Liver (tissue), 7 donors: ENCODE measurements at regions not wholly inside any gene's neighbourhood (a gene's known extent, or its start where the extent isn't known, plus 50 kb on each side); places are given as distances from the start of the nearest gene placed in this dataset.

ENCODE experiments used
- DNase-seq: peaks from one replicate; pipeline ENCODE4 v3.0.0-alpha.2; 2017; ENCODE audit warnings: low spot score
- H3K27ac ChIP-seq, 2 donors: one replicate each; pipeline ENCODE4 v1.7.0; 2013; ENCODE audit warnings: inconsistent platforms in 2 of 2, low read length in 2 of 2, control low read depth in 1 of 2, low read depth in 1 of 2, mild to moderate bottlenecking in 1 of 2
- H3K27me3 ChIP-seq, 4 donors: one replicate each; pipeline versions ENCODE4 v1.6.1 to v1.7.0; 2013; ENCODE audit warnings: low read length in 3 of 4, inconsistent platforms in 1 of 4, mild to moderate bottlenecking in 1 of 4, moderate library complexity in 1 of 4; ENCODE audit not compliant: control insufficient read depth in 4 of 4, insufficient read depth in 4 of 4
- H3K36me3 ChIP-seq, 4 donors: one replicate each; pipeline versions ENCODE4 v1.6.1 to v1.7.0; 2013; ENCODE audit warnings: low read length in 3 of 4, mild to moderate bottlenecking in 3 of 4, low read depth in 1 of 4, moderate library complexity in 1 of 4; ENCODE audit not compliant: control insufficient read depth in 4 of 4, insufficient read depth in 3 of 4
- H3K4me1 ChIP-seq, 4 donors: one replicate each; pipeline versions ENCODE4 v1.6.1 to v1.7.0; 2013; ENCODE audit warnings: low read length in 3 of 4, mild to moderate bottlenecking in 3 of 4, moderate library complexity in 1 of 4; ENCODE audit not compliant: control insufficient read depth in 4 of 4, insufficient read depth in 4 of 4
- H3K4me3 ChIP-seq, 3 donors: one replicate each; pipeline versions ENCODE4 v1.6.1 to v1.7.0; 2013; ENCODE audit warnings: low read length in 3 of 3, control low read depth in 1 of 3, low read depth in 1 of 3, mild to moderate bottlenecking in 1 of 3
- H3K9ac ChIP-seq, 2 donors: one replicate each; pipeline ENCODE4 v1.7.0; 2013; ENCODE audit warnings: low read length in 2 of 2, mild to moderate bottlenecking in 2 of 2, moderate library complexity in 2 of 2, control low read depth in 1 of 2, low read depth in 1 of 2
- H3K9me3 ChIP-seq, 4 donors: one replicate each; pipeline versions ENCODE4 v1.6.1 to v1.7.0; 2013; ENCODE audit warnings: low read length in 3 of 4; ENCODE audit not compliant: control insufficient read depth in 4 of 4
- EGR1 ChIP-seq, 2 donors: IDR thresholded peaks; 2 replicates each; pipeline ENCODE4 v1.6.1; 2016 to 2018; ENCODE audit warnings: antibody characterized with exemption in 2 of 2, low read depth in 2 of 2
- FOXA1 ChIP-seq: IDR thresholded peaks from 2 replicates; pipeline ENCODE4 v1.6.1; 2016; ENCODE audit warnings: antibody characterized with exemption
- FOXA2 ChIP-seq: IDR thresholded peaks from 2 replicates; pipeline ENCODE4 v1.6.1; 2016; ENCODE audit warnings: antibody characterized with exemption
- GABPA ChIP-seq, 2 donors: IDR thresholded peaks in 1 of 2; conservative IDR thresholded peaks in 1 of 2; 2 replicates each; pipeline ENCODE4 v1.6.1; 2016; ENCODE audit warnings: antibody characterized with exemption in 2 of 2, mild to moderate bottlenecking in 1 of 2, moderate library complexity in 1 of 2
- JUND ChIP-seq, 2 donors: IDR thresholded peaks; 2 replicates each; pipeline ENCODE4 v1.6.1; 2016; ENCODE audit warnings: antibody characterized with exemption in 2 of 2
- RAD21 ChIP-seq, 2 donors: IDR thresholded peaks; 2 replicates each; pipeline ENCODE4 v1.6.1; 2016; ENCODE audit warnings: antibody characterized with exemption in 2 of 2, mild to moderate bottlenecking in 2 of 2
- RXRA ChIP-seq, 2 donors: IDR thresholded peaks; 2 replicates each; pipeline ENCODE4 v1.6.1; 2017 to 2018; ENCODE audit warnings: antibody characterized with exemption in 2 of 2, mild to moderate bottlenecking in 1 of 2
- SP1 ChIP-seq: IDR thresholded peaks from 2 replicates; pipeline ENCODE4 v1.6.1; 2018; ENCODE audit warnings: antibody characterized with exemption, mild to moderate bottlenecking
- TAF1 ChIP-seq: conservative IDR thresholded peaks from 2 replicates; pipeline ENCODE4 v1.6.1; 2016; ENCODE audit warnings: antibody characterized with exemption, mild to moderate bottlenecking
- WGBS: extraction: QIAGEN DNeasy Blood & Tissue Kit; methylation state at CpG from one replicate; pipeline ENCODE4 v1.1.7; 2013; 5-methylcytosine and 5-hydroxymethylcytosine counted together
- TF ChIP-seq, protein P1 (sequence below): IDR thresholded peaks from 2 replicates; pipeline ENCODE4 v1.6.1; 2016; ENCODE audit warnings: antibody characterized with exemption
- TF ChIP-seq, protein P2 (sequence below): IDR thresholded peaks from 2 replicates; pipeline ENCODE4 v1.6.1; 2016; ENCODE audit warnings: antibody characterized with exemption, mild to moderate bottlenecking
- TF ChIP-seq, protein P3 (sequence below): IDR thresholded peaks from 2 replicates; pipeline ENCODE4 v1.6.1; 2016; ENCODE audit warnings: antibody characterized with exemption
- donor health status: healthy.
- donor health status: healthy.
- donor health status: healthy.
- donor health status: healthy.

DNA sequence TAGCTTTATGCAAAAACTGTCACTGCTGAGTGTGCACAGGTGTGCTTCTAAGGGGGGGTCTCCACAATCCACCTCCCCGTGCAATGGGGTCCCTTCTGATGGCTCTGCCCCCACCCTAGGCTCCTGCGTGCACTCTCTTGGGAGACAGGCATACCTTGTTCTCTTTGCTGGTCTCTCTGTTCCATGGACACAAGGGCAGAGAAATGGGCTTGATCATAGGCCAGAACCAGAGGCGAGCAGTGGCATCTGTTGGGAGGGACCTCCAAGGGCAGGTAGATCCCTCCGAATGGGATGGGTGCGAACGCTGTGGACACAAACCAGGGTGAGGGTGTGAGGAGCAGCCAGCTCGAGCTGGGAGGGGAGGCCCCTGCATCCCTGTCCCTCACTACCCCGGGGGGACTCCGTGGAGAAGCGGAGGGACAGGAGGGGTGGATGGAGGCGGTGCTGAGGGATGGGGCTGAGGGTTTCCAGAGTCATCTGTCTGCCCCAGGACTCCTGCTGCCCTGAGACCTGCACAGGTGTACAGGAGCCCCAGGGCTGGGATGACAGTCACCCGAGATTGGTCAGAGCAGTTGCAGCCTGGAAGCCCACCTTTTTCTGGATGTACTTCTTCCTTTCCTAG is 175.0 kb downstream of the KLF13 start (continued):
- TF ChIP-seq FOXA2: no peak
- no peak for TF ChIP-seq FOXA1
- TF ChIP-seq, protein P1, sequence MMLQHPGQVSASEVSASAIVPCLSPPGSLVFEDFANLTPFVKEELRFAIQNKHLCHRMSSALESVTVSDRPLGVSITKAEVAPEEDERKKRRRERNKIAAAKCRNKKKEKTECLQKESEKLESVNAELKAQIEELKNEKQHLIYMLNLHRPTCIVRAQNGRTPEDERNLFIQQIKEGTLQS: no peak
- TF ChIP-seq RAD21 (IDR thresholded peaks at IDR 0.05): no peak
- TF ChIP-seq TAF1: no peak
- TF ChIP-seq SP1: no peak

DNA sequence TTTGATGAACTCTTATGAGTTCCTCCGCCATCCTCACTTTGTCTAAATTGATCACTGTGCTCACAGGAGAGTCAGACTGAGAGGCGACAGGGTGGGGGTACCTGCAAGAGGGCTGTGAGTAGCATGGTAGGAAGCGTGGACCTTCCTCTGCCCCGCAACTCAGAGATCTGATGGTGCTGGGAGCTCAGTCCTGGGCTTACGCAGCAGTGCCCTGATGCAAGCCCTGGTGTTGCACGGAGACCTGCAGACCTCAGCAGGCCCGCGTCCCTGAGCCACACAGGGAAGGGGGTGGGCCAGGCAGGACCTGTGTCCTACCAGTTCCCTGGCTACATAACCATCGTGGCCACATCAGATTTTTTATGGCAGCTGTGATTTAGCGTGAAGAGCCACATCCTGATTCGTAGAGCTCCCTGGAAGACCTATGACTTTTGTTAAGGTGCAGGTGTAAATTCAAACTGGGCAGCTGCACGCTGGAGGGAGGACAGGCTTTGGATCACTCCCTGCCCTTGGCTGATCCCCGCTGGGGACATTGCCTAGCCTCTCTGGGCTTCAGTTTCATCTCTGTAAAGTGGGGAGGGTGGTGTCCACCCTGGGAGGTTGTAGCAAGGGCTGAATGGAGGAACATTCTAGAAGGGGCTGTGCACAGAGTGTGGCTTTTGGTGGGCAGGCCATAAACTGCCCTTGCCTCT is 176.1 kb downstream of the KLF13 start:
- Histone ChIP-seq H3K36me3 (no peaks in the 10 kb centered on the region), H3K9ac (no peak overlapping the region), H3K9me3 (no peaks in the 10 kb centered on the region), H3K4me3 (no peak overlapping the region), H3K4me1 (no peaks in the 10 kb centered on the region), H3K27ac (no peak overlapping the region), H3K27me3 (no peaks in the 10 kb centered on the region)
- 93% methylated on average over 13 of the region's 13 CpGs for WGBS
- no peak for DNase-seq
- TF ChIP-seq SP1 (no peak), RXRA (IDR thresholded peaks at IDR 0.05) (no peak)
- TF ChIP-seq, protein P2, sequence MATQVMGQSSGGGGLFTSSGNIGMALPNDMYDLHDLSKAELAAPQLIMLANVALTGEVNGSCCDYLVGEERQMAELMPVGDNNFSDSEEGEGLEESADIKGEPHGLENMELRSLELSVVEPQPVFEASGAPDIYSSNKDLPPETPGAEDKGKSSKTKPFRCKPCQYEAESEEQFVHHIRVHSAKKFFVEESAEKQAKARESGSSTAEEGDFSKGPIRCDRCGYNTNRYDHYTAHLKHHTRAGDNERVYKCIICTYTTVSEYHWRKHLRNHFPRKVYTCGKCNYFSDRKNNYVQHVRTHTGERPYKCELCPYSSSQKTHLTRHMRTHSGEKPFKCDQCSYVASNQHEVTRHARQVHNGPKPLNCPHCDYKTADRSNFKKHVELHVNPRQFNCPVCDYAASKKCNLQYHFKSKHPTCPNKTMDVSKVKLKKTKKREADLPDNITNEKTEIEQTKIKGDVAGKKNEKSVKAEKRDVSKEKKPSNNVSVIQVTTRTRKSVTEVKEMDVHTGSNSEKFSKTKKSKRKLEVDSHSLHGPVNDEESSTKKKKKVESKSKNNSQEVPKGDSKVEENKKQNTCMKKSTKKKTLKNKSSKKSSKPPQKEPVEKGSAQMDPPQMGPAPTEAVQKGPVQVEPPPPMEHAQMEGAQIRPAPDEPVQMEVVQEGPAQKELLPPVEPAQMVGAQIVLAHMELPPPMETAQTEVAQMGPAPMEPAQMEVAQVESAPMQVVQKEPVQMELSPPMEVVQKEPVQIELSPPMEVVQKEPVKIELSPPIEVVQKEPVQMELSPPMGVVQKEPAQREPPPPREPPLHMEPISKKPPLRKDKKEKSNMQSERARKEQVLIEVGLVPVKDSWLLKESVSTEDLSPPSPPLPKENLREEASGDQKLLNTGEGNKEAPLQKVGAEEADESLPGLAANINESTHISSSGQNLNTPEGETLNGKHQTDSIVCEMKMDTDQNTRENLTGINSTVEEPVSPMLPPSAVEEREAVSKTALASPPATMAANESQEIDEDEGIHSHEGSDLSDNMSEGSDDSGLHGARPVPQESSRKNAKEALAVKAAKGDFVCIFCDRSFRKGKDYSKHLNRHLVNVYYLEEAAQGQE: no peak
- TF ChIP-seq, protein P3, sequence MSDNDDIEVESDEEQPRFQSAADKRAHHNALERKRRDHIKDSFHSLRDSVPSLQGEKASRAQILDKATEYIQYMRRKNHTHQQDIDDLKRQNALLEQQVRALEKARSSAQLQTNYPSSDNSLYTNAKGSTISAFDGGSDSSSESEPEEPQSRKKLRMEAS: no peak

DNA sequence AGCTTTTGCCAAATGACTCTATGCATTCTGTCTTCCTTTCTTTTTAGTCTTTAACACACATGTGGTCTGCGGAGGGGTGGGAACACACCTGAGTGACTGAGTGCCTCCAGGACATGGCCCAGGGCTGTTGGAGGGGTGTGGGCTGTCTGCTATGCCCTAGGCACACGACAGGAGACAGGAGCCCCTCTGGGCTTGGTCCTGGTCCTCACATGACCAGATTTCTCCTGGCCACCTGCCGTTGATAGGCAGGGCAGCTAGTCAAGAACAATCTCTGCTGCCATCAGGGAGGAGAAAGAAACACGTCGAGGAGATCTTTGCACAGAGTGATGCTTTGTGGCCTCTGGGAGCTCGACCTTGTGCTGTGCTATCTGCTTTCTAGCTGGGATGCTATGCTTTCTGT is 176.6 kb downstream of the KLF13 start:
- no peak overlapping the region for H3K27ac ChIP-seq
- no peak for TF ChIP-seq RXRA (IDR thresholded peaks at IDR 0.05)
- TF ChIP-seq, protein P1: no peak
- TF ChIP-seq FOXA2: no peak
- no peak for TF ChIP-seq GABPA (IDR thresholded peaks at IDR 0.05 in 1 of 2, conservative IDR thresholded peaks at IDR 0.05 in 1 of 2)
- TF ChIP-seq EGR1 (IDR thresholded peaks at IDR 0.05; ENCODE audit: low read depth in 2 of 2): no peak
- no peak for TF ChIP-seq JUND (IDR thresholded peaks at IDR 0.05)
- H3K27me3 ChIP-seq: no peaks in the 10 kb centered on the region
- 86% methylated on average over 6 of the region's 6 CpGs for WGBS
- H3K4me1 ChIP-seq: no peaks in the 10 kb centered on the region
- H3K9ac ChIP-seq: no peak overlapping the region
- no peak overlapping the region for H3K4me3 ChIP-seq
- H3K9me3 ChIP-seq: no peaks in the 10 kb centered on the region
- peak; percentile 23 for DNase-seq
- H3K36me3 ChIP-seq: no peaks in the 10 kb centered on the region
